ENCODE measurements at regions not wholly inside any gene's neighbourhood (a gene's known extent, or its start where the extent isn't known, plus 50 kb on each side); places are given as distances from the start of the nearest gene placed in this dataset.

GRCh38 chr10:53111529-53111928 lies 338.9 kb upstream of the MBL2 start:
- H3K4me3 Mint-ChIP-seq, result no peak overlapping the region
- Histone ChIP-seq H3K4me1 (ENCODE audit: control insufficient read depth in 1 of 2, insufficient read depth in 2 of 2, low read length in 2 of 2) (no peaks in the 10 kb centered on the region), H3K27me3 (ENCODE audit: control insufficient read depth in 2 of 2, insufficient read depth in 2 of 2, low read length in 2 of 2) (no peaks in the 10 kb centered on the region), H2AFZ (ENCODE audit: insufficient read depth, low read depth, low read length, poor library complexity, severe bottlenecking) (no peak overlapping the region), H3K36me3 (replicated peaks in 1 of 2; ENCODE audit: control insufficient read depth in 1 of 2, insufficient read depth in 2 of 2, low read length in 2 of 2) (no peaks in the 10 kb centered on the region), H3K27ac (ENCODE audit: low read depth in 1 of 2, low read length in 2 of 2) (no peak overlapping the region), H3K4me3 (replicated peaks in 1 of 3; ENCODE audit: low read depth in 2 of 3, low read length in 3 of 3) (no peak overlapping the region), H3K79me2 (ENCODE audit: insufficient read depth, low read length) (no peaks in the 10 kb centered on the region), H3K9me3 (replicated peaks in 1 of 2; ENCODE audit: control insufficient read depth in 1 of 2, insufficient read depth in 1 of 2, low read length in 2 of 2) (peaks cover 0 to 8% of the 10 kb centered on the region in 2 donors), H4K20me1 (ENCODE audit: insufficient read depth, low read length) (no peaks in the 10 kb centered on the region), H3K4me2 (replicated peaks; ENCODE audit: extremely low read depth, low read length, poor library complexity, severe bottlenecking) (no peak overlapping the region), H3K9ac (ENCODE audit: insufficient read depth, low read length, poor library complexity, severe bottlenecking) (no peak overlapping the region)
- H3K36me3 Mint-ChIP-seq, result no peaks in the 10 kb centered on the region
- peaks cover 3 to 18% (median 5%) of the 10 kb centered on the region in 7 donors for H3K9me3 Mint-ChIP-seq
- DNase-seq, result no peak
- intact Hi-C loops (cut with micrococcal nuclease), result no loop called here
- peaks cover 10% of the 10 kb centered on the region for H3K4me1 Mint-ChIP-seq
- peaks cover 0 to 2% (median 0%) of the 10 kb centered on the region in 3 donors for H3K27me3 Mint-ChIP-seq (ENCODE audit: low read depth in 3 of 3)
- TF ChIP-seq, protein P1, sequence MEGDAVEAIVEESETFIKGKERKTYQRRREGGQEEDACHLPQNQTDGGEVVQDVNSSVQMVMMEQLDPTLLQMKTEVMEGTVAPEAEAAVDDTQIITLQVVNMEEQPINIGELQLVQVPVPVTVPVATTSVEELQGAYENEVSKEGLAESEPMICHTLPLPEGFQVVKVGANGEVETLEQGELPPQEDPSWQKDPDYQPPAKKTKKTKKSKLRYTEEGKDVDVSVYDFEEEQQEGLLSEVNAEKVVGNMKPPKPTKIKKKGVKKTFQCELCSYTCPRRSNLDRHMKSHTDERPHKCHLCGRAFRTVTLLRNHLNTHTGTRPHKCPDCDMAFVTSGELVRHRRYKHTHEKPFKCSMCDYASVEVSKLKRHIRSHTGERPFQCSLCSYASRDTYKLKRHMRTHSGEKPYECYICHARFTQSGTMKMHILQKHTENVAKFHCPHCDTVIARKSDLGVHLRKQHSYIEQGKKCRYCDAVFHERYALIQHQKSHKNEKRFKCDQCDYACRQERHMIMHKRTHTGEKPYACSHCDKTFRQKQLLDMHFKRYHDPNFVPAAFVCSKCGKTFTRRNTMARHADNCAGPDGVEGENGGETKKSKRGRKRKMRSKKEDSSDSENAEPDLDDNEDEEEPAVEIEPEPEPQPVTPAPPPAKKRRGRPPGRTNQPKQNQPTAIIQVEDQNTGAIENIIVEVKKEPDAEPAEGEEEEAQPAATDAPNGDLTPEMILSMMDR (IDR thresholded peaks at IDR 0.05), result no peak
- WGBS (ENCODE audit: insufficient coverage), result 61% methylated on average over 5 of the region's 5 CpGs
- no peak overlapping the region for H3K27ac Mint-ChIP-seq

DNA sequence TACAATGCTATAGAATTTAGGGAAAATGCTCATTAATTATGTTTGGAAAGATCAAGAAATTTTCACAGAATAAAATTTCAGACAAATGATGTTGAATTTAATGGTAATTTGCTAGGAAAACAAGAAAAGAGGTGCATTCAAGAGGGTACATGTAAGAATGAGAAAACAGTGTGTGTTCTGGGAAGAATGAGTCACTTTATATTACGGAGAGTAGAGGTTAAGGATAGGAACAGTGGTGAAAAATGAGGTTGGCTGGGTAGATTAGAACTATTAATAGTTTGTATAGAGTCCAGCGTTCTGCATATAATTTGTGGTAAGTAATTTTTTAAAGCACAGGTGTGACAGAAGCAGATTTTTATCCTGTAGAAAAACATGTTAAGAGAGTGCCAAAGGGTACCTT lies 336.7 kb upstream of the MBL2 start:
- H3K4me2 ChIP-seq (replicated peaks; ENCODE audit: extremely low read depth, low read length, poor library complexity, severe bottlenecking), result no peak overlapping the region
- H2AFZ ChIP-seq (ENCODE audit: insufficient read depth, low read depth, low read length, poor library complexity, severe bottlenecking), result no peak overlapping the region
- H3K9ac ChIP-seq (ENCODE audit: insufficient read depth, low read length, poor library complexity, severe bottlenecking), result no peak overlapping the region
- no peaks in the 10 kb centered on the region for H3K36me3 ChIP-seq (replicated peaks in 1 of 2; ENCODE audit: control insufficient read depth in 1 of 2, insufficient read depth in 2 of 2, low read length in 2 of 2)
- TF ChIP-seq, protein P1 (IDR thresholded peaks at IDR 0.05), result no peak
- H4K20me1 ChIP-seq (ENCODE audit: insufficient read depth, low read length), result no peaks in the 10 kb centered on the region
- Mint-ChIP-seq H3K4me1 (peaks cover 5% of the 10 kb centered on the region), H3K27me3 (ENCODE audit: low read depth in 3 of 3) (peaks cover 0 to 2% (median 0%) of the 10 kb centered on the region in 3 donors), H3K27ac (no peak overlapping the region), H3K4me3 (no peak overlapping the region), H3K9me3 (peaks cover 2 to 16% (median 5%) of the 10 kb centered on the region in 7 donors), H3K36me3 (no peaks in the 10 kb centered on the region)
- no peak overlapping the region for H3K27ac ChIP-seq (ENCODE audit: low read depth in 1 of 2, low read length in 2 of 2)
- no peaks in the 10 kb centered on the region for H3K27me3 ChIP-seq (ENCODE audit: control insufficient read depth in 2 of 2, insufficient read depth in 2 of 2, low read length in 2 of 2)
- DNase-seq, result no peak
- intact Hi-C loops (cut with micrococcal nuclease), result no loop called here
- WGBS (ENCODE audit: insufficient coverage), result 78% methylated on average over 2 of the region's 2 CpGs
- H3K4me1 ChIP-seq (ENCODE audit: control insufficient read depth in 1 of 2, insufficient read depth in 2 of 2, low read length in 2 of 2), result no peaks in the 10 kb centered on the region
- H3K79me2 ChIP-seq (ENCODE audit: insufficient read depth, low read length), result no peaks in the 10 kb centered on the region
- peaks cover 0 to 8% of the 10 kb centered on the region in 2 donors for H3K9me3 ChIP-seq (replicated peaks in 1 of 2; ENCODE audit: control insufficient read depth in 1 of 2, insufficient read depth in 1 of 2, low read length in 2 of 2)
- H3K4me3 ChIP-seq (replicated peaks in 1 of 3; ENCODE audit: low read depth in 2 of 3, low read length in 3 of 3), result no peak overlapping the region
